Adrenal gland (tissue), 5 donors: ENCODE measurements at regions not wholly inside any gene's neighbourhood (a gene's known extent, or its start where the extent isn't known, plus 50 kb on each side); places are given as distances from the start of the nearest gene placed in this dataset.

Experiments used
- CTCF ChIP-seq, 6 experiments: fragments of 450-650 bp in 4 of 6; fragments of 200-600 bp in 2 of 6; sonication (generic) in 1 of 6; IDR thresholded peaks; 1 replicate in 5 of 6; 2 replicates in 1 of 6; pipeline versions ENCODE4 v1.5.1 to v1.8.0; 2016 to 2021; ENCODE audit warnings: antibody characterized with exemption in 6 of 6, mild to moderate bottlenecking in 2 of 6, moderate library complexity in 1 of 6
- POLR2A ChIP-seq, 2 donors: fragments of 450-650 bp; IDR thresholded peaks; one replicate each; pipeline ENCODE4 v1.6.1; 2017; ENCODE audit warnings: antibody characterized with exemption in 2 of 2, mild to moderate bottlenecking in 2 of 2, moderate library complexity in 1 of 2
- donor health status: DM: no; HTN: no; CAD: no.

GRCh38 chr6:132076452-132076851, 125.3 kb upstream of the CCN2 start:
- TF ChIP-seq POLR2A (IDR thresholded peaks at IDR 0.05) (no peak), CTCF (IDR thresholded peaks at IDR 0.05) (no peak)
